HG03066 (cell line): ENCODE measurements at regions not wholly inside any gene's neighbourhood (a gene's known extent, or its start where the extent isn't known, plus 50 kb on each side); places are given as distances from the start of the nearest gene placed in this dataset.

ENCODE experiments used
- ATAC-seq: cut with Tn5 transposase; IDR thresholded peaks from one replicate; pipeline ENCODE4 v1.9.1; 2021; ENCODE audit warnings: low read depth; ENCODE audit not compliant: unreplicated experiment

GRCh38 chr11:86122773-86123172 is 53.9 kb upstream of the PICALM start:
- ATAC-seq, result no peak

- ATAC-seq, result no peak
These were observed 51.9 kb upstream of the PICALM start for GRCh38 chr11:86120807-86121206.

- ATAC-seq, result no peak
These were observed 51.0 kb upstream of the PICALM start for GRCh38 chr11:86119906-86120305.

- ATAC-seq, result no peak
These were observed 50.2 kb upstream of the PICALM start for GRCh38 chr11:86119077-86119476.
